ENCODE measurements at regions not wholly inside any gene's neighbourhood (a gene's known extent, or its start where the extent isn't known, plus 50 kb on each side); places are given as distances from the start of the nearest gene placed in this dataset.
A peak's percentile ranks its signal among the peaks of the same experiment; 100 is the strongest.

- DNase-seq (ENCODE audit: low spot score): no peak
Observed at GRCh38 chr15:38672814-38673670, 108.4 kb upstream of the RASGRP1 start.

GRCh38 chr15:38674448-38674847 is 109.8 kb upstream of the RASGRP1 start:
- DNase-seq (ENCODE audit: low spot score): no peak

DNA sequence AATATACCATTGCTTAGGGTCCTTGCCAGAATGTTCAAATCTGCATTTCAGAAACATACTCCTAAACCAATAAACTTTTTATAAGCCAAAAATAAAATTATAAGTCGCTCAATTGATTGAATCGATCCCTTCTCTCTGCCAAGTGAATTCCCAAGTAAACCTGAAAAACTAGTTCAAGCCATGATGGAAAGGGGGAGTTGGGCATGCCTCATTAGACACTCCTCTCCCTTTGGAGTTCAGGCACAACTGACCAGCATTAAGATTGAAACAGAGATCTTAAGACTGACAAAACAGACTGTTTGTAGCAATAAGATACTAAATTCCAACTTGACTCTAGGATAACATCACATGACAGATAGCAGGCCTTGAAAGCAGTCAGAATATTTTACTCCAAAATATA is 113.7 kb upstream of the RASGRP1 start:
- DNase-seq (ENCODE audit: low spot score): no peak

DNA sequence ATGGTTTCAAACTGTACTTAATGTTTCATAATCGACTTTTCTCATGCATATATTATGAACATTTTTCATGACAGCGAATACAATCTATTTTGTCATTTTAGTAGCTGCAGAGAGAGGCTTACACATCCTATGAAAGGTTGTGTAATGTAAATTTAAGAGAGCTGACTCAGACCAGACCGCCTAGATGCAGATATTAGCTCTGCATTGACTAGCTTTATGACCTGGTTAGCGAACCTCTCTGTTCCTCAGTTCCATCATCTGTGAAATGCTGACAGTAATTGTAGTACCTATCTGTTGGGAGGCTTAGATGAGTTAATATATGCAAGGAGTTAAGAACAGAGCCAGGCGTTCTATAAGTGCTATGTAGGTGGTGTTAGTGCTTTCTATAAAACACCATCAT is 116.2 kb upstream of the RASGRP1 start:
- DNase-seq (ENCODE audit: low spot score): no peak

- DNase-seq (ENCODE audit: low spot score): no peak
Observed at GRCh38 chr15:38682363-38682762, 117.7 kb upstream of the RASGRP1 start.

DNA sequence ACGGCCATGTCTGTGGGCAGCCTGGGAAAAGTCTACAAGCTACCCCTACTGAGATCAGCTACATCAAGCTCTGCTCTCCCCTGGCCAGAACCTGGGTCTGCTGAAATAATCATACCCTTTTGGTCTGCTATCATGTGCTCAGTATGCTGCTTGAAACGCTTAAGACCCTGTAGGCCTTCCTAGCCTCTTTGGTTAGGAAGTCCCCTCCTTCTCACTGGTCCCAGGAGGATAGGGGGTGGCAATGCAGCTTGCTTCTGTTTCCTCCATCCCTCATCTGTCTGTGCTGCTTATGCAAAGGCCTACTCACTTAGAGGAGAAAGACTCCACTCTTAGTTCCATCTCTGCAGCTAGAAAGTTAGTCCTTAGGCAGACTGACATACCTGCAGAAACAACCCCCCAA is 118.2 kb upstream of the RASGRP1 start:
- DNase-seq (ENCODE audit: low spot score): no peak

DNA sequence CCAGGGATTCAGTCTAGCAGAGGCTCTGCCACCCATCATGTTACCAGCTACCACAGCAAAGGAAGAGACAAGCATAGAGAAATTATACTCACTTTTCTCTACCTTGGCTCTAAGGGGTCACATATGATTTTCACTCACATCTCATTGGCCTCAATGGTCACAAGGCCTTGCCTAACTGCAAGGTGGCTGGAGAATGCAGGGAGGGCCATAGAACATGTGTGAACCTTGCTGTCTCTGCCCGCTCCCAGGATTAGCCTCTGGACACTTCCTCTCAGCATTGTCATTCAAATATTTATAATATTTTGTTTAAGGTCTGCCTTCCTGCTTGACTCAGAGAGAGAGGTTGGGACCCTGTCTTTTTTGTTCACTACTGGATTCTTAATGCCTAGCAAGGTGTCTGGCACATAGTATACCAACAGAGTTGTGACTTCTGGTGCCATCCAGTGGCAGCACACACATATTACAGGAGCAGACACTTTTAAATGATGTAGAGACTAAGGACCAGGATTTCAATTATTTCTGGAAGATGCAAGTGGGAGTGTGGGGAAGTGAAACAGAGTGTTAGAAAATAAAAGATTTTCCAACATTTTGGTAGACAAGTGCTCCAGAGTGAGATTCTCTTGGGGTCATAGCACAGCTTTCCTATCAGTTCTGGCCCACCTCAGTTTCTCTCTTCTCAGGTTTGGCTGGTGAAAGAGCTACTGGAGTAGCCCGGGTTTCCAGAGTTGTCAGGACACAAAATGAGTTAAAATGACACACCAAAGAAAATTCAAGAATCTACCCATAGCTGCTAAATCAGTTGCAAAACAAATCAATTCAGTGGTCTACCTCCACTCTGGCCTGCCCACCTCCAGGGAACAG is 119.0 kb upstream of the RASGRP1 start:
- peak; percentile 76 for DNase-seq (ENCODE audit: low spot score)

DNA sequence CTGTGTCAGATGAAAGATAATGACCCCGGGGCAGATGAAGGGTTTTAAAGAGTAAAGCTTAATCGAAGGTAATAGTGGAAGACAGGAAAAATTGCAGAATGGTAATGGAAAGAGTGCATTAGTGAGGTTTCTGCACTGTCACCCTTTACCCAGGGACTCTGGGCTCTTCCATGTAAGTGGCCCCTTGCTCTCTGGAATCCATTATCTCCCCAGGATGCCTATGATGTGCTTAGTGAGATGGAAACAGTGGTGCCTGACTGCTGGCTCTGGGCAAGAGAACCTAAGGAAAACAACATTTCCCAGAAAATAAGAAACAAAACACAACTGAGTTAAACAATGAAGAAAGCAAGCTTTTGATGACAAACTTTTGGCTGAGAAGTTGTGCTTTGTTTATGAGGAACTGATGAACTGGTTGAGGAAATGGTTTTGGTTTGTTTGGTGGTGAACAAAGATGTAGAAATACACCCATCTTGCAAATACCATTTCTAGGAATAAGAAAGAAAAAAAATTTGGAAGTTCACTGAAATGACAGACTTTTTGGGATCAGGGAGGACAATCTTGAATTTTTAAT is 119.9 kb upstream of the RASGRP1 start:
- no peak for DNase-seq (ENCODE audit: low spot score)

DNA sequence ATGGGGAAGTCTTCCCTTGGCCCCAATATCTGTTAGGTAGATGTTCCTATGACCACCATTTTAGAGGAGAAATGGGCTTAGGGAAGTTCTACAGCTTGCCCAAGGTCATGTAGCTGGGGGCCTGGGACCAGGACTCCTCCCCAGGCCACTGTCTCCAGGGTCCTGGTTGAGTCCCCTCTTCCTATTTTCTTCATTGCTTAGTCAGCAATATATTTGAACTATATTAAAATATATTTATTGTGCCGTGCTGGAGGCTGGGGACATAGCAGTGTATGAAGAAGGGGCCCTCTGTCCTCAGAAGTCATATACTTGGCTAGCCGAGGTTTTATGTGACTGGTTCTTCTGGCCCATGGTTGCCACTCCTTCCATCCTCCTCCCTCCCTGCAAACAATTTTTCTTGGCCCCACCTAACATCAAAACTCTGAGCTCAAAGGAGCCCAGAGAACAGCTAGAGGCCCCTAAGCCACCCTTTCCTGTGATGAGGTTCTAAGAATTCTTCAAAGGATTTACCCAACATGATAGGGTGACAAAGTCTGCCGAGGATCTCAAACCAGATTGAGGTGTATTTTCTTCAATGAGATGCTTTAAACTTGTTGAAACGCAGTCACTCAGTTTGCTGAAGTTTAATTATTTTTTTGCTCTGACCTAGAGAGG is 121.2 kb upstream of the RASGRP1 start:
- DNase-seq (ENCODE audit: low spot score): no peak

DNA sequence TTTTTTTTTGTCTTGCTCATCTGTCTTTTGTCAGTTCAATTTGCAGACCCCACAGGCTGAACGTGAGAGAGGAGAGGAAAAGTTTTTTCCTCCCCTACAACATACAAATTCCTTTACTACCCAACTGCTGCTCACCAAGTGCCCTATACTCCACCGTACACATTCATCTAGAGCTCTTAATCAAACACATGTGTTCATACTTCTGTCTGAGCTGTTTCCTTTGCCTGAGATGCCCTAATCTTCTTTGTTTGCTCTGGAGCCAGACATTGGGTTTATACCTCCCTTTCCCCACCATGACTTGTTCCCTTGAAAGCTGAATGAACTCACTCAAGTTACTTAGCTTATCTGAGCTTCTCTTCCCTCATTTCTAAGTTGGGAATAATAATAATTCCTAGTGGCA is 122.7 kb upstream of the RASGRP1 start:
- no peak for DNase-seq (ENCODE audit: low spot score)

GRCh38 chr15:38687775-38688495 is 123.3 kb upstream of the RASGRP1 start:
- DNase-seq (ENCODE audit: low spot score): no peak

- no peak for DNase-seq (ENCODE audit: low spot score)
Observed at GRCh38 chr15:38688761-38689160, 124.1 kb upstream of the RASGRP1 start.

- DNase-seq (ENCODE audit: low spot score): no peak
Observed at GRCh38 chr15:38689522-38689921, 124.9 kb upstream of the RASGRP1 start.

GRCh38 chr15:38690216-38690615 is 125.6 kb upstream of the RASGRP1 start:
- DNase-seq (ENCODE audit: low spot score): no peak

GRCh38 chr15:38690719-38691332 is 126.2 kb upstream of the RASGRP1 start:
- peak; percentile 83 for DNase-seq (ENCODE audit: low spot score)

- DNase-seq (ENCODE audit: low spot score): no peak
Observed at GRCh38 chr15:38691377-38691776, 126.8 kb upstream of the RASGRP1 start.

- DNase-seq (ENCODE audit: low spot score): peak; percentile 64
Observed at GRCh38 chr15:38691965-38692788, 127.6 kb upstream of the RASGRP1 start.

DNA sequence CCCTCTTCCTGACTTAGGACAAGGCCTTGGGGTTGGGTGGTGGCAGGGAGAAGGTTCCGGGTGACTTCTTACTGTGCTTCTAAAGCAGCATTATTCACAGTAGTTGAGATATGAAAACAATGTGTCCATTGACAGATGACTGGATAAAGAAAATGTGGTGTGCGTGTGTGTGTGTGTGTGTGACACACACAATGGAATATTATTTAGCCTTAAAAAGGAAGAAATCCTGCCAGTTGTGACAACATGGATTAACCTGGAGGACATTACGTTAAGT is 128.1 kb upstream of the RASGRP1 start:
- no peak for DNase-seq (ENCODE audit: low spot score)

DNA sequence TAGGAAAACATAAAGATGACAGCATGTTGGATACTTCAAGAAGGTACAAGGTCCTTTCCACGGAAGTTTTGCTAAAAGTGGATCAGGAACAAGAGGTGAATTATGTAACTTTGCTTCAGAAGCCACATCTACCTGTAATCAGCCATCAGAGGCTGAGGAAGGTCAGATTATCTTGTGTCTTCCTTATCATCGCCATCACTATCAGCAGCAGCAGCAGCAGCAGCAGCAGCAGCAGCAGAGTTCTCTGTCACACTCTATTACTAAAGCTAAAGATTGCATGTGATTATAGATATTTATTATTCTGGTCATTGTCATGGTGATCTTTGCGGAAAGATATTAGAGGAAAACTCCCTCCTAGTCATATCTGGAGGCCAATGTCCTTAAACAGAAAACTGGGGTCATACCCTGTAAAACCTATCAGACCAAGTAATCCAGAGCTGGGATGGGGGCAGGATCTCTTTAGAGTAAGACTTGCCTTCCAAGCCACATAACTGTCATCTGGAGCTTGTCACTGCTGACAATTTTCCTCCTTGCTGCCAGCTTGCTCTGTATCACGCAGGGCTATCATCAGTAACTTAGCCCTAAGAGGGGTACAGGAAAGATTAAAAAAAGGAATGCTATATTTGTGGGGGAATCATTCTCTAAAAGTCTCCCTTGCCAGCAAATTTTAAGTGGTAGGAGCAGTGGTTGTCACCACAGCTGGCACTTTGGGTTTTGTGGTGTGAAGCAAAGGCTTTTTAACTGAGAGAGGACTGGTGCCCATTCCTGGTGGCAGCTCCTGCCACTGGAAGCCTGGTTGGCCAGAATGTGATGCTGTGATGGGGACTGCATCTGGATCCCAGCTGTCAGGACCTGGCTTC is 130.9 kb upstream of the RASGRP1 start:
- no peak for DNase-seq (ENCODE audit: low spot score)

All from cerebellar cortex (tissue), 1 donor.